ENCODE measurements at regions not wholly inside any gene's neighbourhood (a gene's known extent, or its start where the extent isn't known, plus 50 kb on each side); places are given as distances from the start of the nearest gene placed in this dataset.

DNA sequence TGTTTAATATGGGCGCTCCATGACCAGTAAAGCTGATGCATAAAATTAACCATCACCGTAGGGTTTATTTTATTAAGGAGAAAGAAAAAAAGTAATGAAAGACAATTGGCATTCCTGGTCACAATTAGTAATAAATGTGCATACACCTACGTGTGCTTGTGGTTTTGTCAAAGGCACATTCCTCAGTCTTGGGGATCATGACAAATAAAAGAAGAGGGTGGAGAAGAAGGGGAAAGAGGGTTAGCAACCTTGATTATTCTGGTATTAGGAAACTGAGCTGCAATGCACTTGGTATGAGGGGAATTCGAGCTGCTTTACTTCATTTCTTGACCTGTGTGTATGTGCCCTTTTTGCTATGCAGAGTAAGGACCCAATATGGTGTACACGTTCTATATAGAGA, 1798.3 kb upstream of the PCDH7 start:
- no peak for DNase-seq (ENCODE audit: low read depth, low spot score)

GRCh38 chr4:28926156-28926555, 1794.0 kb upstream of the PCDH7 start:
- no peak for DNase-seq (ENCODE audit: low read depth, low spot score)
- H3K4me3 ChIP-seq (ENCODE audit: low read length): no peak overlapping the region

More for the DNA sequence above, 1798.3 kb upstream of the PCDH7 start:
- H3K4me3 ChIP-seq (ENCODE audit: low read length): no peak overlapping the region

- H3K4me3 ChIP-seq (ENCODE audit: low read length): no peak overlapping the region
- no peak for DNase-seq (ENCODE audit: low read depth, low spot score)
Measured at GRCh38 chr4:28942631-28943030, 1777.5 kb upstream of the PCDH7 start.

DNA sequence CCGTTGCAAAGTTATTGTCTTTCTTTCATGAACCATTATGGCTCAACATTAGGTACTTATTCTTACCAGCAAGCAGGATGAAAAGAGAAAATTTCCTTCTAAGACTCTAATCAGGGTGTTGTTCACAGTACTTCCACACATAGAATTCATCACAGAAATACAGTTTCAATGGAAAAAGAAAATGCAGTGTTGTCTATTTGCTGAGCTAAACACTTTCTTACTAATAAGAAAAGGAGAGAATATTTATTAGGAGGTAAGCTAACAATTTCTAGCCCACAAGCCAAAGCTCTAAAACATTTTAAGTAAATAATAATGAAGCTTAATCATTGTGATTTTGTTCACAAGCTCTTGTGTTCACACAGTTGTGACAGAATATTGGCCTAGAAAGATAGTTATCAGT, 1772.8 kb upstream of the PCDH7 start:
- H3K4me3 ChIP-seq (ENCODE audit: low read length): no peak overlapping the region
- DNase-seq (ENCODE audit: low read depth, low spot score): no peak

DNA sequence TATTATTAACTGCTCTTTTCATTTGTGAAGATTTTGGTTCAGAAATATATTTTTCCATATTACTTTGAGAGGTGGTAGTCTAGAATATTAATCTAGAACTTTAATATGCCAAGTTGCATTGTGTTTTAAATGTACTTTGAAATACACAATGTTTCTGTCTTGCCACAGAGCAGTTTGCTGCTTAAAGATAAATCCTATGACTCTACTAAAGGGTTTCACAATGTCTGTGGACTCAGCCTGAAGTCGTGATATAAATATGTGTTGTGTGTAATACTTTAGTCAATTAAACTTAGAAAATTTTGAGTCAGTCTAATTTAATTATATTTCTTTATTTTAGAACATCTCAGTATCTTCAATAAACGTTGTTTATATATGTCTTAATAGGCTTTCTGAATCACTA, 1771.7 kb upstream of the PCDH7 start:
- no peak for DNase-seq (ENCODE audit: low read depth, low spot score)
- H3K4me3 ChIP-seq (ENCODE audit: low read length): no peak overlapping the region

- no peak overlapping the region for H3K4me3 ChIP-seq (ENCODE audit: low read length)
- DNase-seq (ENCODE audit: low read depth, low spot score): no peak
Measured at GRCh38 chr4:28966982-28967381, 1753.2 kb upstream of the PCDH7 start.

- DNase-seq (ENCODE audit: low read depth, low spot score): no peak
- H3K4me3 ChIP-seq (ENCODE audit: low read length): no peak overlapping the region
Measured at GRCh38 chr4:28973587-28974350, 1746.4 kb upstream of the PCDH7 start.

- no peak for DNase-seq (ENCODE audit: low read depth, low spot score)
- no peak overlapping the region for H3K4me3 ChIP-seq (ENCODE audit: low read length)
Measured at GRCh38 chr4:28976369-28976768, 1743.8 kb upstream of the PCDH7 start.

DNA sequence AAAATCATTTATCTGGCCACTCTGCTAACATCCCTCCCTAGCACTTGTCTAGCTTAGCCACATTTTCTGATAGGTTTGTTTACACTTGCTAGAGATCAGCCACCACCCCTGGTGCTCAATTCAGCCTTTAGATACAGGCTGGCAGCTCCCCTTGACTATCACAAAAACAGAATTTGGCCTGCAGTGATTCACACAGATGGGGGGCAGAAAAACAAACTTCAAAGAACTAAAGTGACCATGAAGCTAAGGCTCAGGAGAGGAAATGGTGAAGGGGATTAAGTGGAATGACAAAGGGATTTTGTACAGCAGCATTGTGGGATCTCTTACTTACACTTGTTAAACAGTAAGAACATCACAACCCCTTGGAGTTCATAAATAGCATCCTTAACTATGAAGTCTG, 1718.0 kb upstream of the PCDH7 start:
- DNase-seq (ENCODE audit: low read depth, low spot score): no peak
- H3K4me3 ChIP-seq (ENCODE audit: low read length): no peak overlapping the region

DNA sequence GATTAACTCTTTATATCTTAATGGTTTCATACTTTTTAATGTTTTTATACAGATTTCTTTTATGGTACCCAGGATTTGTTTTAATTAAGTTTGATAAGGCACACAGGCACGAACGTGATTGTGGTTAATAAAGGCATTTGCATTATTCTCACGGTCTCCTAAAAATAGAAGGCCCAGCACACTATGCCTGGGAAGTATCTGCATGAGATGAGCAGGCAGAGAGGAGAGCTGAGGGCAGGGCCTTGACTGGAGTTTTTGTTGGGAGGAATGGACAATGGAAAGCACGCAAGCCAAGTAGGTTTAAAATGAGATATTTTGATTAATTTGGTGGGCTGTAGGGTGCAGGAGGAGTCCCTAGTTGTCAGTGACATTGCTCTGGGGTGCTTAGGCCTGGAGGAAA, 1714.3 kb upstream of the PCDH7 start:
- no peak overlapping the region for H3K4me3 ChIP-seq (ENCODE audit: low read length)
- DNase-seq (ENCODE audit: low read depth, low spot score): no peak

- DNase-seq (ENCODE audit: low read depth, low spot score): no peak
- H3K4me3 ChIP-seq (ENCODE audit: low read length): no peak overlapping the region
Measured at GRCh38 chr4:29009908-29010307, 1710.3 kb upstream of the PCDH7 start.

DNA sequence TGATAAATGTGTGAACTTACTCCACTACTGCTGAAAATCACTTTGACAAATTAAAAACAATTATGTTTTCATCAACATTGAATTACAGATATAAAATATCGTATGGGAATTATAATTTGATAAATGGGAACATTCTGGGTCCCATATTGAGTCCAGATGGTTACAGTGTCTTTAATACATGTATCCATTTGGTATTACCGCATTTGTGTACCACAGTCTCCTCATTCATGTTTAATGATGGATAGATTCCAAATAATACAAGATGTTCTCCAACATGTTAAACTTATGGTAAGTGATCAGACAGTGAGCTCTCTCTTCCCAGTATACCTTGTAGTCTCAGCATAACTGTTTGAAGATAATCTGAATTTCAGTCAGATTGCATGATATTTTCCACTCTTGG, 1706.8 kb upstream of the PCDH7 start:
- no peak for DNase-seq (ENCODE audit: low read depth, low spot score)
- no peak overlapping the region for H3K4me3 ChIP-seq (ENCODE audit: low read length)

GRCh38 chr4:29014555-29014954, 1705.6 kb upstream of the PCDH7 start:
- DNase-seq (ENCODE audit: low read depth, low spot score): no peak
- no peak overlapping the region for H3K4me3 ChIP-seq (ENCODE audit: low read length)

- no peak overlapping the region for H3K4me3 ChIP-seq (ENCODE audit: low read length)
- DNase-seq (ENCODE audit: low read depth, low spot score): no peak
Measured at GRCh38 chr4:29033703-29034102, 1686.5 kb upstream of the PCDH7 start.

- H3K4me3 ChIP-seq (ENCODE audit: low read length): no peak overlapping the region
- DNase-seq (ENCODE audit: low read depth, low spot score): no peak
Measured at GRCh38 chr4:29037501-29037900, 1682.7 kb upstream of the PCDH7 start.

DNA sequence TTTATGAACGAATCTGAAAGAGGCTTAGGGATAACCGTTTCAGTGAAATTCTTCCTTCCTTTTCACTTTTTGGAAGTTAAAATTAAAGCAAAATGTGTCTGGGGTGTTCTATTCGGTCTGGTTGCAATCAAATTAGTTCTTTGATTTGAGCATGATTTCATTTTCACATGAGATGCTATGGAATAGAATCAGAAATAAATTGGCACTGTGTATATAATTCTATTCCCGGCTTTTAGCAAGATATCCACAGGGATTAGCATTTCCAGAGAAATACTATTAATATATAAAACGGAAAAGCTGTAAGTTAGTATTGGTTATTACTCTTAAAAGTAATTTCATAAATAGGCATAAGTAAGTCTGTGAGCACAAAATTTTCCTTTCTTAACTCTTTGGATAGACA, 1676.8 kb upstream of the PCDH7 start:
- no peak overlapping the region for H3K4me3 ChIP-seq (ENCODE audit: low read length)
- DNase-seq (ENCODE audit: low read depth, low spot score): no peak

GRCh38 chr4:29046186-29046585, 1674.0 kb upstream of the PCDH7 start:
- DNase-seq (ENCODE audit: low read depth, low spot score): no peak
- no peak overlapping the region for H3K4me3 ChIP-seq (ENCODE audit: low read length)

DNA sequence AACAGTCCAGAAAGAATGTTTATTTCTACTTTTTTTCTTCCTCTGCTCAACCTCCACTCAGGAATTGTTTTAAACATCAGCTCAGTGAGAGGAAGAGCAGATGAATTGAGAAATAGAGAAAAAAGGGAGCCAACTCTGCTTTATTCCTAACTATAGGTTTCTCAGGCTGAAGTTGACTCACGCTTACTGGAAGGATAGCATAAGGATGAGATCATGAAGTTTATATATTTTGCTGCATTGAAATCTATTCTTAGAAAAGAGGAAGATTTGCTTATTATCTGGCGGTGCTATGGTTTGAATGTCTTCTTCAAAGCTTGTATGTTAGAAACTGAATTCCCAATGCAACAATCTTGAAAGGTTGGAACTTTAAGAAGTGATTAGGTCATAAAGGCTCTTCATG, 1673.4 kb upstream of the PCDH7 start:
- no peak for DNase-seq (ENCODE audit: low read depth, low spot score)
- no peak overlapping the region for H3K4me3 ChIP-seq (ENCODE audit: low read length)

GRCh38 chr4:29047341-29048041, 1672.7 kb upstream of the PCDH7 start:
- no peak overlapping the region for H3K4me3 ChIP-seq (ENCODE audit: low read length)

DNA sequence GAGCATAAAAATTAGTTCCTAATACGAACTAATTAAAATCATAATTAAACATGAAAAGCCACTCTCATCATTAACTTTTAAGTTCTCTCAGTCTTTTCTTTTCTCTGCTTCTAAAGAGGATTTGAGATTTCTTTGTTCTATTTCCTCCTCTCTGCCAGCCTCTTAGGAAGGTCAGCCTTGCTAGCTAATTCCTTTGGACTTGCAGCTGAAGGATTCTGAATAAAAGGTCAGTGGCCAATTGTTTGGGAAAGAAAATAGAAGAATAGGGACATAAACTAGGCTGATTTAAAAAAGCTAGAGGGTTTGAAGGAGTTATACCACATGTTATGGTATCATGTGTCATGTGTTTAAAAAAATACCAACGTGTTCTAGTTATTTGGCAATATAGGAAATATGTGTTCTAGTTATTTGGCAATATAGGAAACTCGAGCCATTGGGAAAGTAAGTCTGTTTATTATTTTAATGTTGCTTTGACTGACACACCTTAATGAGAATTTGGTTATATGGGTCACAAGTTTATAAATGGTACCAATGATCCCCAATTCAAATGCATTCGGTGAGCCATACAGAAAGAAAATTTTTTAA, 1668.7 kb upstream of the PCDH7 start:
- no peak for DNase-seq (ENCODE audit: low read depth, low spot score)

More at GRCh38 chr4:29047341-29048041, 1672.7 kb upstream of the PCDH7 start:
- DNase-seq (ENCODE audit: low read depth, low spot score): no peak

More for the DNA sequence above, 1668.7 kb upstream of the PCDH7 start:
- no peak overlapping the region for H3K4me3 ChIP-seq (ENCODE audit: low read length)

All from Jurkat, Clone E6-1 (cell line).